ENCODE measurements at regions not wholly inside any gene's neighbourhood (a gene's known extent, or its start where the extent isn't known, plus 50 kb on each side); places are given as distances from the start of the nearest gene placed in this dataset.
A peak's percentile ranks its signal among the peaks of the same experiment; 100 is the strongest.
"Not testable (repeated sequence)": the region's sequence is repeated elsewhere in the genome, so short reads cannot be mapped to it uniquely, and the experiment has no call there.

- in situ Hi-C loops (cut with HindIII; ENCODE audit: low pct_unique_long_range_greater_than_20kb, low sequenced_read_pairs) = no loop called here
- no peak for DNase-seq (ENCODE audit: low read depth, low spot score)
Observed at GRCh38 chr4:147085781-147086180, 140.1 kb upstream of the TTC29 start.

- DNase-seq (ENCODE audit: low read depth, low spot score) = no peak
- in situ Hi-C loops (cut with HindIII; ENCODE audit: low pct_unique_long_range_greater_than_20kb, low sequenced_read_pairs) = no loop called here
Observed at GRCh38 chr4:147088146-147088545, 142.5 kb upstream of the TTC29 start.

GRCh38 chr4:147090486-147090885, 144.8 kb upstream of the TTC29 start:
- in situ Hi-C loops (cut with HindIII; ENCODE audit: low pct_unique_long_range_greater_than_20kb, low sequenced_read_pairs) = no loop called here
- DNase-seq (ENCODE audit: low read depth, low spot score) = no peak

- in situ Hi-C loops (cut with HindIII; ENCODE audit: low pct_unique_long_range_greater_than_20kb, low sequenced_read_pairs) = no loop called here
- no peak for DNase-seq (ENCODE audit: low read depth, low spot score)
Observed at GRCh38 chr4:147093206-147093605, 147.5 kb upstream of the TTC29 start.

GRCh38 chr4:147094238-147094637, 148.6 kb upstream of the TTC29 start:
- DNase-seq (ENCODE audit: low read depth, low spot score) = no peak
- in situ Hi-C loops (cut with HindIII; ENCODE audit: low pct_unique_long_range_greater_than_20kb, low sequenced_read_pairs) = no loop called here

GRCh38 chr4:147096667-147097604, 151.3 kb upstream of the TTC29 start:
- in situ Hi-C loops (cut with HindIII; ENCODE audit: low pct_unique_long_range_greater_than_20kb, low sequenced_read_pairs) = no loop called here
- peak; percentile 60 for DNase-seq (ENCODE audit: low read depth, low spot score)

- no peak for DNase-seq (ENCODE audit: low read depth, low spot score)
- in situ Hi-C loops (cut with HindIII; ENCODE audit: low pct_unique_long_range_greater_than_20kb, low sequenced_read_pairs) = no loop called here
Observed at GRCh38 chr4:147101678-147102077, 156.0 kb upstream of the TTC29 start.

- no peak for DNase-seq (ENCODE audit: low read depth, low spot score)
- in situ Hi-C loops (cut with HindIII; ENCODE audit: low pct_unique_long_range_greater_than_20kb, low sequenced_read_pairs) = no loop called here
Observed at GRCh38 chr4:147102596-147102995, 156.9 kb upstream of the TTC29 start.

GRCh38 chr4:147103403-147103946, 157.8 kb upstream of the TTC29 start:
- in situ Hi-C loops (cut with HindIII; ENCODE audit: low pct_unique_long_range_greater_than_20kb, low sequenced_read_pairs) = no loop called here
- DNase-seq (ENCODE audit: low read depth, low spot score) = no peak

GRCh38 chr4:147104768-147105167, 159.1 kb upstream of the TTC29 start:
- in situ Hi-C loops (cut with HindIII; ENCODE audit: low pct_unique_long_range_greater_than_20kb, low sequenced_read_pairs) = no loop called here

GRCh38 chr4:147108409-147108808, 162.7 kb upstream of the TTC29 start:
- in situ Hi-C loops (cut with HindIII; ENCODE audit: low pct_unique_long_range_greater_than_20kb, low sequenced_read_pairs) = no loop called here
- no peak for DNase-seq (ENCODE audit: low read depth, low spot score)

More at GRCh38 chr4:147104768-147105167, 159.1 kb upstream of the TTC29 start:
- no peak for DNase-seq (ENCODE audit: low read depth, low spot score)

- no peak for DNase-seq (ENCODE audit: low read depth, low spot score)
- in situ Hi-C loops (cut with HindIII; ENCODE audit: low pct_unique_long_range_greater_than_20kb, low sequenced_read_pairs) = no loop called here
Observed at GRCh38 chr4:147109800-147110199, 164.1 kb upstream of the TTC29 start.

- in situ Hi-C loops (cut with HindIII; ENCODE audit: low pct_unique_long_range_greater_than_20kb, low sequenced_read_pairs) = no loop called here
- no peak for DNase-seq (ENCODE audit: low read depth, low spot score)
Observed at GRCh38 chr4:147110473-147111367, 165.1 kb upstream of the TTC29 start.

- in situ Hi-C loops (cut with HindIII; ENCODE audit: low pct_unique_long_range_greater_than_20kb, low sequenced_read_pairs); DNase-seq (ENCODE audit: low read depth, low spot score): not testable (repeated sequence)
Observed at GRCh38 chr4:147112196-147112595, 166.5 kb upstream of the TTC29 start.

GRCh38 chr4:147117431-147117830, 171.8 kb upstream of the TTC29 start:
- in situ Hi-C loops (cut with HindIII; ENCODE audit: low pct_unique_long_range_greater_than_20kb, low sequenced_read_pairs) = no loop called here
- no peak for DNase-seq (ENCODE audit: low read depth, low spot score)

GRCh38 chr4:147118528-147118927, 172.9 kb upstream of the TTC29 start:
- in situ Hi-C loops (cut with HindIII; ENCODE audit: low pct_unique_long_range_greater_than_20kb, low sequenced_read_pairs) = no loop called here
- DNase-seq (ENCODE audit: low read depth, low spot score) = no peak

- no peak for DNase-seq (ENCODE audit: low read depth, low spot score)
- in situ Hi-C loops (cut with HindIII; ENCODE audit: low pct_unique_long_range_greater_than_20kb, low sequenced_read_pairs) = no loop called here
Observed at GRCh38 chr4:147122685-147123084, 177.0 kb upstream of the TTC29 start.

- no peak for DNase-seq (ENCODE audit: low read depth, low spot score)
- in situ Hi-C loops (cut with HindIII; ENCODE audit: low pct_unique_long_range_greater_than_20kb, low sequenced_read_pairs) = no loop called here
Observed at GRCh38 chr4:147123146-147123545, 177.5 kb upstream of the TTC29 start.
